ENCODE measurements at regions not wholly inside any gene's neighbourhood (a gene's known extent, or its start where the extent isn't known, plus 50 kb on each side); places are given as distances from the start of the nearest gene placed in this dataset.
A peak's percentile ranks its signal among the peaks of the same experiment; 100 is the strongest.

DNA sequence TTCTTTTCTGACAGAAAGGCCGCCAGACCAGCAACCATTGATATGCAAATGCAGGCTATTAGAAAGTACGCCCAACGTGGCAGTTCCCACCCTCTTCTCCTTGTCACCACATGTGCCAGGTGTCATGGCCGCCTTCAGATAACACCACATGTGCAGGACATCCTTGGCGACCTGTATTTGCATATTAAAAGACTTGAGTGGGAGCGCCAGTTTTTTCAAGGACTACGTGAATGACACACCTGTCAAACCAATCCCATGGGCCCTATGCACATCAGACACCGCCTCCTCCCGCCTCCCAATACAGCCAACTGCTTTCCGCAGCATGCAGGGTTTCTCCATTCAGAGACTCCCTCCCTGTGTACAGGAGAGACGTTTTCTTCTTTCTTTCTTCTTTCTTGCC lies 318.6 kb upstream of the FAR2 start:
- Mint-ChIP-seq H3K36me3 (ENCODE audit: unreplicated experiment) (no peaks in the 10 kb centered on the region), H3K27ac (ENCODE audit: unreplicated experiment) (peak overlapping the region; percentile 28), H3K4me3 (ENCODE audit: unreplicated experiment) (no peak overlapping the region), H3K27me3 (ENCODE audit: unreplicated experiment) (no peaks in the 10 kb centered on the region), H3K9me3 (ENCODE audit: unreplicated experiment) (no peaks in the 10 kb centered on the region), H3K4me1 (ENCODE audit: low read depth, unreplicated experiment) (no peaks in the 10 kb centered on the region)
- TF ChIP-seq, protein P1, sequence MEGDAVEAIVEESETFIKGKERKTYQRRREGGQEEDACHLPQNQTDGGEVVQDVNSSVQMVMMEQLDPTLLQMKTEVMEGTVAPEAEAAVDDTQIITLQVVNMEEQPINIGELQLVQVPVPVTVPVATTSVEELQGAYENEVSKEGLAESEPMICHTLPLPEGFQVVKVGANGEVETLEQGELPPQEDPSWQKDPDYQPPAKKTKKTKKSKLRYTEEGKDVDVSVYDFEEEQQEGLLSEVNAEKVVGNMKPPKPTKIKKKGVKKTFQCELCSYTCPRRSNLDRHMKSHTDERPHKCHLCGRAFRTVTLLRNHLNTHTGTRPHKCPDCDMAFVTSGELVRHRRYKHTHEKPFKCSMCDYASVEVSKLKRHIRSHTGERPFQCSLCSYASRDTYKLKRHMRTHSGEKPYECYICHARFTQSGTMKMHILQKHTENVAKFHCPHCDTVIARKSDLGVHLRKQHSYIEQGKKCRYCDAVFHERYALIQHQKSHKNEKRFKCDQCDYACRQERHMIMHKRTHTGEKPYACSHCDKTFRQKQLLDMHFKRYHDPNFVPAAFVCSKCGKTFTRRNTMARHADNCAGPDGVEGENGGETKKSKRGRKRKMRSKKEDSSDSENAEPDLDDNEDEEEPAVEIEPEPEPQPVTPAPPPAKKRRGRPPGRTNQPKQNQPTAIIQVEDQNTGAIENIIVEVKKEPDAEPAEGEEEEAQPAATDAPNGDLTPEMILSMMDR (IDR thresholded peaks at IDR 0.05; ENCODE audit: partially characterized antibody, unreplicated experiment), result no peak
- no peak for DNase-seq

DNA sequence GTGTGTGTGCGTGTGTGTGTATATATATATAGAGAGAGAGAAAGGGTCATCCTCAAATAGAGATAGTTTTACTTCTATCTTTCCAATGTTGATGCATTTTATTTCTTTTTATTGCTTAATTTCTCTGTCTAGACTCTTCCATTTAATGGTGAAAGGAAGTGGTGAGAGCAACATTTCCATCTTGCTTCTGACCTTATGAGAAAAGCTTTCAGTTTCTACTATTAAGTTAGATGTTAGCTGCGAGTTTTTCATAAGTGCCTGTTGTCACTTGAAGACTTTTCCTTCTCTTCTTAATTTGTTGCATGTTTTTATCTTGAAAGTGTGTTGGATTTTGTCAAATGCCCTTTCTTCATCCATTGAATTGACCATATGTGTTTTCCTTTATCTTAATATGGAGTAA lies 304.4 kb upstream of the FAR2 start:
- Mint-ChIP-seq H3K9me3 (ENCODE audit: unreplicated experiment) (no peaks in the 10 kb centered on the region), H3K27me3 (ENCODE audit: unreplicated experiment) (no peaks in the 10 kb centered on the region), H3K4me3 (ENCODE audit: unreplicated experiment) (no peak overlapping the region), H3K36me3 (ENCODE audit: unreplicated experiment) (no peaks in the 10 kb centered on the region), H3K4me1 (ENCODE audit: low read depth, unreplicated experiment) (no peaks in the 10 kb centered on the region), H3K27ac (ENCODE audit: unreplicated experiment) (no peak overlapping the region)
- DNase-seq, result no peak
- TF ChIP-seq, protein P1 (IDR thresholded peaks at IDR 0.05; ENCODE audit: partially characterized antibody, unreplicated experiment), result no peak

DNA sequence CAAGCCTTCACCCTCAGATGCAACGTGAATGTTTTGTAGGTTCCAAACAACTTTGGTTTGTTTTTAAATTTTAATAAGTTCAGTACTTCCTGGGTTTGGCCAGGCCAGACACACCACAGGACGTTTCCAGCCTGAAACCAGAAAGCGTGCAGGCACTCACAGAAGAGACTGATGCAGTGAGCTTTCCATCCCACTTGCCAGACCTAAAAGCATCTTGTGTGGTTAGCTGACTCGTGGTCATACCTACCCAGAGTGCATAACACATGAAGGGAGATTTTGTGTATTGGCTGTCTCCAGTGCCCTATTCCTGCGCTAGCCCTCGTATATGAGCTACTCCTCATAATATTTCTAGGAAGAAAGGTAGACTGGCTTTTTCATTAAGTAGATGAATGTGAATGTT lies 297.3 kb upstream of the FAR2 start:
- H3K9me3 Mint-ChIP-seq (ENCODE audit: unreplicated experiment), result no peaks in the 10 kb centered on the region
- H3K4me1 Mint-ChIP-seq (ENCODE audit: low read depth, unreplicated experiment), result no peaks in the 10 kb centered on the region
- TF ChIP-seq, protein P1 (IDR thresholded peaks at IDR 0.05; ENCODE audit: partially characterized antibody, unreplicated experiment), result no peak
- H3K27ac Mint-ChIP-seq (ENCODE audit: unreplicated experiment), result no peak overlapping the region
- DNase-seq, result no peak
- no peaks in the 10 kb centered on the region for H3K36me3 Mint-ChIP-seq (ENCODE audit: unreplicated experiment)
- H3K27me3 Mint-ChIP-seq (ENCODE audit: unreplicated experiment), result no peaks in the 10 kb centered on the region
- H3K4me3 Mint-ChIP-seq (ENCODE audit: unreplicated experiment), result no peak overlapping the region

DNA sequence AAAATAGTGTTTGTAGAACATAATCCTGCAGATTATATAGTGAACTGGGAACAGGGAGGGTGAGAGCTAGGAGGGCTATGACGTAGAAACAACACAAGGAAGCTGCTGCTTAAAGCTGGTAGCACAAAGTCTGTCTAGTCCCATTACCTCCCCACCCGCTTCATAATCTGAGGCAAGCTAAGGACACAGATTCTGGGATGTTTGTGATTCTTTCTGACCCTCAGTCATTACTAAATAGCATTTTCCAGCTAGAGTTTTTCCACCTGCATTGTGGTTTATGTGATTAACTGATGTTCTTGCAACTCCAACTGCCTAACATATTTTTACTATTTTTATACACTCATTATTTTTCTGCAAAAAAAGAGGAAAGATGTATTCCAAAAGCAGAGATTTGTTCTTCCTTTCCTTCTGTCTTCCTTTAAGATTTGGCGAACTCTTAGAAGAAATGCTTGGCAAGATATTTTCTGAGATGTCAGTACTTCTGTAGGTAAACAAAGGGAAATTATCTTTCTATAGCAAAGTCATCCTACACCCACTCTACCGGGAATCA lies 293.2 kb upstream of the FAR2 start:
- Mint-ChIP-seq H3K4me3 (ENCODE audit: unreplicated experiment) (no peak overlapping the region), H3K36me3 (ENCODE audit: unreplicated experiment) (no peaks in the 10 kb centered on the region), H3K27ac (ENCODE audit: unreplicated experiment) (no peak overlapping the region), H3K27me3 (ENCODE audit: unreplicated experiment) (no peaks in the 10 kb centered on the region), H3K9me3 (ENCODE audit: unreplicated experiment) (no peaks in the 10 kb centered on the region), H3K4me1 (ENCODE audit: low read depth, unreplicated experiment) (no peaks in the 10 kb centered on the region)
- no peak for DNase-seq
- TF ChIP-seq, protein P1 (IDR thresholded peaks at IDR 0.05; ENCODE audit: partially characterized antibody, unreplicated experiment), result no peak

DNA sequence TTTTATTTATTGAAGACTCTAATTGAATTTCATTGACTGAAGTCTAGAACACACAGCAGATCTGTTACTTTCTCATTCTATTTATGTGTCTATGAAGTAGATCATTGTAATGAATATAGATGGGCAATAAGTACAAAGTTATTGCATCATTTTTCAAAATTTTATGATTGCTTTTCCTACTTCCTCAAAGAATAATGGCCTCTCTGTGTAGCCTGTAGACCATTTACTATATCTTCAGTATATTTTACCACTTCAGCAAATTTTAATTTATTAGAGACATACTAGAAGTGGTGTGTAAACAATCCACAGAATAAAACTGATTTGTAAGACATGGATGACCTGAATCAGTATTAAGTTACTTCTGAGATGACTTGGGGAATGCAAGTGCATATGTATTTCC lies 291.7 kb upstream of the FAR2 start:
- DNase-seq, result no peak
- no peak overlapping the region for H3K27ac Mint-ChIP-seq (ENCODE audit: unreplicated experiment)
- H3K4me3 Mint-ChIP-seq (ENCODE audit: unreplicated experiment), result no peak overlapping the region
- no peaks in the 10 kb centered on the region for H3K27me3 Mint-ChIP-seq (ENCODE audit: unreplicated experiment)
- H3K36me3 Mint-ChIP-seq (ENCODE audit: unreplicated experiment), result no peaks in the 10 kb centered on the region
- no peaks in the 10 kb centered on the region for H3K9me3 Mint-ChIP-seq (ENCODE audit: unreplicated experiment)
- H3K4me1 Mint-ChIP-seq (ENCODE audit: low read depth, unreplicated experiment), result no peaks in the 10 kb centered on the region
- TF ChIP-seq, protein P1 (IDR thresholded peaks at IDR 0.05; ENCODE audit: partially characterized antibody, unreplicated experiment), result no peak

Measured in glutamatergic neuron (in vitro differentiated cells).